HG02840 (cell line): ENCODE measurements at regions not wholly inside any gene's neighbourhood (a gene's known extent, or its start where the extent isn't known, plus 50 kb on each side); places are given as distances from the start of the nearest gene placed in this dataset.
"Not testable (repeated sequence)": the region's sequence is repeated elsewhere in the genome, so short reads cannot be mapped to it uniquely, and the experiment has no call there.

ENCODE experiments used
- ATAC-seq: cut with Tn5 transposase; IDR thresholded peaks from one replicate; pipeline ENCODE4 v1.9.1; 2021; ENCODE audit warnings: mild to moderate bottlenecking, moderate library complexity, moderate number of reproducible peaks; ENCODE audit not compliant: unreplicated experiment, low FRiP score

- ATAC-seq = no peak
These were observed 1230.0 kb upstream of the CHAC2 start for GRCh38 chr2:52537588-52537987.

- ATAC-seq = no peak
These were observed 1230.6 kb upstream of the CHAC2 start for GRCh38 chr2:52536929-52537460.

- no peak for ATAC-seq
These were observed 1234.6 kb upstream of the CHAC2 start for GRCh38 chr2:52532956-52533355.

- no peak for ATAC-seq
These were observed 1240.9 kb upstream of the CHAC2 start for GRCh38 chr2:52526735-52527134.

- no peak for ATAC-seq
These were observed 1247.0 kb upstream of the CHAC2 start for GRCh38 chr2:52520644-52521043.

GRCh38 chr2:52518678-52519077 lies 1248.9 kb upstream of the CHAC2 start:
- ATAC-seq = no peak

GRCh38 chr2:52512760-52513159 lies 1254.8 kb upstream of the CHAC2 start:
- ATAC-seq = no peak

- ATAC-seq = no peak
These were observed 1257.2 kb upstream of the CHAC2 start for GRCh38 chr2:52510432-52510831.

GRCh38 chr2:52502476-52502860 lies 1265.1 kb upstream of the CHAC2 start:
- ATAC-seq = no peak

GRCh38 chr2:52501715-52502475 lies 1265.7 kb upstream of the CHAC2 start:
- no peak for ATAC-seq

- no peak for ATAC-seq
These were observed 1267.0 kb upstream of the CHAC2 start for GRCh38 chr2:52500561-52500960.

GRCh38 chr2:52498077-52498750 lies 1269.4 kb upstream of the CHAC2 start:
- no peak for ATAC-seq

- no peak for ATAC-seq
These were observed 1271.8 kb upstream of the CHAC2 start for GRCh38 chr2:52495816-52496215.

- no peak for ATAC-seq
These were observed 1290.4 kb upstream of the CHAC2 start for GRCh38 chr2:52477166-52477565.

GRCh38 chr2:52475590-52475989 lies 1292.0 kb upstream of the CHAC2 start:
- ATAC-seq = no peak

- ATAC-seq = no peak
These were observed 1293.5 kb upstream of the CHAC2 start for GRCh38 chr2:52474091-52474490.

GRCh38 chr2:52473526-52473925 lies 1294.1 kb upstream of the CHAC2 start:
- ATAC-seq = no peak

- not testable (repeated sequence) for ATAC-seq
These were observed 1297.1 kb upstream of the CHAC2 start for GRCh38 chr2:52470457-52470856.

GRCh38 chr2:52467189-52467588 lies 1300.4 kb upstream of the CHAC2 start:
- ATAC-seq = no peak

- no peak for ATAC-seq
These were observed 1302.3 kb upstream of the CHAC2 start for GRCh38 chr2:52465287-52465686.

- ATAC-seq = no peak
These were observed 1304.1 kb upstream of the CHAC2 start for GRCh38 chr2:52463457-52463856.
